NCI-H446 (cell line): ENCODE measurements at regions not wholly inside any gene's neighbourhood (a gene's known extent, or its start where the extent isn't known, plus 50 kb on each side); places are given as distances from the start of the nearest gene placed in this dataset.

Source experiments
- DNase-seq, 2 experiments: peaks; one replicate each; lab custom pipeline; 2025; lab: John Stamatoyannopoulos, UW

DNA sequence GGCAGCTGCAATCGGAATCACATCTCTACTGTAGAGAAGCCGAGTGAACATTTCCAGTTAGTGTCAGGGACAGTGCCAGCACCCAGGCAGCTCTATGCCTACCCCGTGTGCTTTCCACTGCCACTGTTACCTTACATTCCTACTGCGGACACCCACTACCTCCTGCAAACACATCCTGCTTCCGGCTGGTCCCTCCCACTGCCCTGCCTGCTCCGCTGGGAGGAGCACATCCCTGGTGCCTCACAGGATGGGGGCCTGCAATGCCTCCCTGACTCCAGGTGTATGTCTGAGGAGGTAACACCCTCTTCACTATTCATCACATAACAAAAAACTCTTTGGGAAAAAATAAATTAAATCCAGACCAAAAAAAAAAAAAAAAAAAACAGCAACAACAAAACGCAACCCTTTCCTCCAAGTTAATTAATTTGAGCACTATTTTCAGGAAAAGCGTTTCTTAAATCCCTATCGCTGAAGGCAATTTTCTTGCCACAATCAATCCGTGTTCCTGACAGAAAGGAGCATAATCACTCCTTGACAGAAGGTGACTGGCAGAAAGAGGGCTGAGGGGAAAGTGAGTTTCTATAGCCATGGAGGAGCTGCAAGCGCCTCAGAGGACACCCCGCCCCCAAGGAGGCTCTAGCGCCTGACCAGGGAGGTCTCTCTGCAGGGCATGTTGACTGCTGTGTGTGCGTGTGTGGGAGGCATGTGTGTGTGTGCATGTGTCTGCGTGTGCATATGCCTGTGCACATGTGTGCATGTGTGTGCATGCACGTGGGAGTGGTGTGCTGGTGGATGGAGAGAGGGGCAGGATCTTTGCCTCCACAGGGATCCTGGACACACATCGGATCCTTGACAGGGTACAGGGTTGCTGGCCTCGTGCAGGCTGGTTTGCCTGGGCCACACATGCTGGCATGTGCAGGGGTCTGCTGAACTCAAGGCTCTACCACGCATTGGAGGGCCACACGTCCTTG lies 134.8 kb upstream of the NTM start:
- no peak for DNase-seq

- no peak for DNase-seq
These were observed 130.0 kb upstream of the NTM start for GRCh38 chr11:131240421-131240820.

DNA sequence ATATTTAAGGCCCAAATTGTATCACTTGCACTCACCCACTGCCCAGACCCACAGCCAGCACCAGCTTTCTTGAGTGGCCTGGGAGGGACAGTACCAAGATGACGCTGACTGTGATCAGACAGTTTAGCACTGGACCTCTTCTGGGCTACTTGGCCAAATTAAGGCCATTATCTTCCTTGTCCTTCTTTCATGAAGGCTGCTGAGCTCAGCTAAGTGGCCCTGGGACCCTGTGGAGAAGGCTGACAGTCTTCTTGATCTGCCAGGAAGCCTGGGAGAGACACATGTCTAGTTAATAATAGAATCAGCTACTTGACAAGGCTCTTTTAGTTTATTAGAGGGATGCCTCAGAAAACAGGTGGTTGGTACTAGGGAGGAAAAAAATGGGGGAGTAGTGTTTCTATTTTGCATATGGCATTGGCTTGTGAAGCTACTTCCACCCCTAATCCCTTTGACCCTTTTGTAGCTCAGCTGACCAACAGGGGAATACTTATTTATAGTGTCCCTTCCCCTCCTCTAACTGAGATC lies 127.9 kb upstream of the NTM start:
- no peak for DNase-seq

DNA sequence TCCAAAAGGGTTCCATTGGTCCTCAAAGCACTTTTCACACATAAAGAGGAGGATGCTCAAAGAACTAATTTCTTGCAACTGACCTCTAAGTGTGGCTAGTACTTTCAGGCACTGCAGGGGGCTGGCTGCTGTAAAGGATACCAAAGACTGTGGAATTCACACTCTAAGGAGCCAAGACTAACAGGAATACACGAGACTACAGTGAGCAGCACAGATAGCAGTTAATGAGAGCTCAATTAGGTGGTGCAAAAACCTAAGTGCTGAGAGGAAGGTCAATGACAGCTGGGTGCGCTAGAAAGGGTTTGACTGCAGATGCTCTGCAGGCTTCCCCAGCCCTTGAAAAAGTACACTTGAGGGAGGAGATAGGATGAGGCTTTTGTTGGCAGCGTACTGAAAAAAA lies 124.3 kb upstream of the NTM start:
- no peak for DNase-seq

DNA sequence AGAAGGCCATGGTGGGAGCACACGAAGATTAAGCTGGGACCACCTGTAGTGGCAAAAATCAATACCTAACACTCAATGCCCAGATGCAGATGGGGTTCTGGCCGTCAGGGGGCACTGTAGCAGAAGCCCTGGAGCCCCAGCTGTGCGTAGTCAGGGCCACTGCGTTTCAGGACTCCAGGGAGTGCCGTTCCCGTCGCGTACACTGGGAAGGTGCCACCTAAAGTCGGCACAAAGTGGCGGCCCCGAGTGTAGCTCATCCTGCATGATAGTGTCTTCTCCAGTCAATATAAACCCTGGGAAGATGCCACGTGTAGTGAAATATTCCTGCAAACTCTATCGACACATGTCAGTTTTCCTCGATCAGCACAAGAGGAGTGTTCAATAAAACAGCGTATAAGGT lies 123.8 kb upstream of the NTM start:
- no peak for DNase-seq

- no peak for DNase-seq
These were observed 121.8 kb upstream of the NTM start for GRCh38 chr11:131248588-131248987.

GRCh38 chr11:131253142-131253655 lies 117.2 kb upstream of the NTM start:
- no peak for DNase-seq

- DNase-seq = no peak
These were observed 116.7 kb upstream of the NTM start for GRCh38 chr11:131253656-131254151.

DNA sequence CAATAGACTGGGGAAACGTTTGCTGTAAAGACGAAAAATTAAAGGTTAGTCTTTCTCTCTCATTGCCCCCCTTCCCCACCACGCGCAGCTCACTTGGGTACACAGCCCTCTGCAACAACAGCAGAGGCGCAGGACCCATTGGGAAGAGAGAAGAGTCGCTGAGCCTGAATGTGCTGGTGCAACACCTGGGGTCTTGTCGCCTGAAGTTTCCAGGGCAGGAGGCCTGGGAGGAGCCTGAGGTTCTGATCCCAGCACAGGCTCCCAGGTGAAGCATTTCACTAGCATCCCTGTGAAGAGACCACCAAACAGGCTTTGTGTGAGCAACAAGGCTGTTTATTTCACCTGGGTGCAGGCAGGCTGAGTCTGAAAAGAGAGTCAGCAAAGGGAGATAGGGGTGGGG lies 116.2 kb upstream of the NTM start:
- no peak for DNase-seq

DNA sequence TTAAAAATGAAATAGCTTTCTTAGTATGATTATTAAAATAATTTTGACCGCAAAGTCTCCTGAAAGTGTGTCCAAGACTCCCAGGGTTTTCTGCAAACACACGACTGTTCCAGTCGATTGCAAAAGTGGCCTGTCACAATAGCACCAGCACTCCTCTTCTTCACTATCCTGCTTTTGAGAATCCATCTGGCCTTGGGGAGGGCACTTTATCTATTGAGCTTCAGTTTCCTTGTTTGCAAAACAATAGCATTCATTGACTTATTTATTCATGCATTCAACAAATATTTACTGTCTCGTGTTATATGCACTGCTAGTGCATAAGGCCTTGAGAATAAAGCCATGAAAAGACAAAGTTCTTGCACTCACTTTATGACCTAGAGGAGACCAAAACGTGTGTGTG lies 96.2 kb upstream of the NTM start:
- DNase-seq = no peak

- DNase-seq = no peak
These were observed 94.8 kb upstream of the NTM start for GRCh38 chr11:131275580-131275979.

DNA sequence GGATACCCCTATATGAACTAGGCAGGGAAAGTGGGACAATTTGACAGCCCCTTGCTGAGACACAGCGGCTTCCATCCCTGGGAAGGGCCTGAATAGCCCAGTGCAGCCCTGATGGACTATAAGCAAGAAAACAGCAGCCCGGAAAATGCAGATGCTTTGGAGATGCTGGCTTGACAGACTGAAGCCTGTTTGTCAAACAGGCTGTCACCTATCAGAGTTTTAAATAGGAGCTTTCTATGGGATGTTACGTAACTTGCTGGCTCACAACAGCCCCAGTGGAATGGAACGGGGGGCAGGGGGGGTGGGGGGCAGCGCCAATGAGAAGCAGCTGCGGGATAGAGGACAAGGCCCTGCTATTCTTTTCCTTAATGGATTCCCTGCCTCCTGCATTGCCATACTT lies 91.9 kb upstream of the NTM start:
- no peak for DNase-seq

GRCh38 chr11:131279654-131280384 lies 90.6 kb upstream of the NTM start:
- DNase-seq = no peak

DNA sequence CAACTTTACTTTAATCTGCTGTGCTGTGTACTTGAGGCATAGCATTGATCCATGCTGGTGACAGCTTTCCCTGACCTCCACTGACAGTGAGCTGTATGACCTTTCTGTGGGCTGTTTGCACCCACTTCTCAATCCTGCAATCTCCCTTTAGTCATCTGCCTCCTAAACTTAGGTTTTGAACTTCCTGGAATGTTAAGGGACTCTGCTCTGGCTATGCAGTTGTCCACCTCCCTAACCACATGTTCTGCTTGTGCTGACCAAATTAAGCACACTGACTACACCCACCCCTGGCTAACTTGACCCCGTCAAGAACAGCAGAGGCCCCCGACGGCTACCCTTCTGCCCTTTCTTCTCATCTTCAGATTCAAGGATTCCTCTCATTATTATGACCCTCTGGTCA lies 89.1 kb upstream of the NTM start:
- DNase-seq = no peak

- DNase-seq = no peak
These were observed 86.4 kb upstream of the NTM start for GRCh38 chr11:131284041-131284440.

- DNase-seq = no peak
These were observed 81.8 kb upstream of the NTM start for GRCh38 chr11:131288521-131289091.

DNA sequence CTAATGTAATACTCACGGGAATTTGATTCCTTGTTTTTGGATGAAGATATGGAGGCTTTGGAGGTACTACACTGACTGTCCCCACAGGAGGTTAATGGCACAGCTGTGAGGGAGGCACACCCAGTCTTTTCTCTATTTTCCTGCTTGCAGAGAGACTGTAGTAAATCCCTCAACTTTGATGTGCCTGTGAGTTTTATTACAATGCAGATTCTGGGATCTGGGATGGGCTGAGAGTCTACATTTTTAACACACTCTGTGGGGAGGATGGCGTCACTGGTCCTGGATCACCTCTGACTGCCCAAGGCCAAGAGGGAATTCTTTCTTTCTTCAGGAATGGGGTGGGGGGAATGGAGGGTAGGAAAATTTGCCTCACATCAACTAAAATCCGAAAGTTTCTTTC lies 80.2 kb upstream of the NTM start:
- no peak for DNase-seq

- no peak for DNase-seq
These were observed 74.4 kb upstream of the NTM start for GRCh38 chr11:131295986-131296385.

DNA sequence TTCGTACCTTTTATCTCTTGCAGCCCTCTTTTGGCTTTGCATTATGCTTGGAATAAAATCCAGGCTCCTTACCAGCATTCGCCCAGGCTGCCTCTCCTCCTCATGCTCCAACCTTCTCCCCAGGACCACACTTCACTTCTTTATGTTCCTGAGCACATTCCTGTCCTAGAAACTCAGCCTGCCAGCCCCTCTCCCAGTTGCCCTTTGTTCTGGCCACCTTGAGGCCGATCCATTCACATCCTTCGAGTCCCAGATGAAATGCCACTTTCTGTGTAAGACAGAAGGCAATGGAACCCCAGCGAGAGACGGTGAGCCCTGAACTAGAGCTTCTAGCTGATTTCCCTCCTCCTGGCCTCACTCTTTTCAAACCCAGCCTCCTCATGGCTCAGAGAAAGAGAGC lies 73.0 kb upstream of the NTM start:
- DNase-seq = no peak

GRCh38 chr11:131299598-131300438 lies 70.6 kb upstream of the NTM start:
- DNase-seq = no peak

DNA sequence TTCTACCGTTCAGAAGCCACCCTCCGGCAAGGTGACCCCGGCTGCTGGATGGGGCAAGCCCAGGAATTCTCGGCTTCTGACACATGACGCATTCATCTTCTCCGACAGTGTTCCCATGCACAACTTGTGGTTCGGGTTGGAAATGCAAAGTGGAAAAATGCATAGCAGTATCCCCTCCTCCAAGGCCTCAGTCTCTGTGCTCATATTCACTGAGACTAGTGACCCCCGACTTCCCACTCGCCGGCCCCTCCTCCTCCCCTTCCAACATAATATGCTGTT lies 70.0 kb upstream of the NTM start:
- DNase-seq = no peak

DNA sequence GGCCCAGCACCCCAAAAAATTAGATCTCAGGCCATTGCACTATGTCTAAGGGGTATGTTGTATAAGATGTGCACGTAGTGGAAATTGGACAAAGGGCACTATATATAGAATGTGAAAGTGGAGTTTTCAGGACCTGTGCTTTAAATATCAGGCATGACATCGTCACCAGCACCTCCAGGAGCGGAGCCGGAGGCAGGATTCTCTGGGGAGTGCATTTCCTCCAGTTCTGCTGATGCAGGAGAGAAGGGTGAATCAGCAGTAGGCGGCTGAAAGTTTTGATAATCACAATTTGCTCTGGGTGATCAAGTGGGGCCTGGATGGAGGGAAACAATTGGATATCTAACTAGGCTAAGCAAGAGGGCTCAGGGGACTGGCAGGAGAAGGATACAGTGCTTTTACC lies 69.1 kb upstream of the NTM start:
- no peak for DNase-seq
